Muscle of leg (tissue), 3 donors: ENCODE measurements at regions not wholly inside any gene's neighbourhood (a gene's known extent, or its start where the extent isn't known, plus 50 kb on each side); places are given as distances from the start of the nearest gene placed in this dataset.
"Not testable (repeated sequence)": the region's sequence is repeated elsewhere in the genome, so short reads cannot be mapped to it uniquely, and the experiment has no call there.

Source experiments
- DNase-seq: peaks from one replicate; pipeline ENCODE4 v3.0.0; 2013
- H3K27ac ChIP-seq: one replicate; pipeline ENCODE4 v1.5.1; 2013; ENCODE audit warnings: mild to moderate bottlenecking, low read length, control low read depth
- H3K27me3 ChIP-seq: one replicate; pipeline ENCODE4 v1.6.1; 2013; ENCODE audit warnings: low read length; ENCODE audit not compliant: control insufficient read depth, insufficient read depth
- H3K36me3 ChIP-seq: one replicate; pipeline ENCODE4 v1.6.1; 2013; ENCODE audit warnings: low read length; ENCODE audit not compliant: control insufficient read depth, insufficient read depth
- H3K4me1 ChIP-seq: one replicate; pipeline ENCODE4 v1.6.1; 2013; ENCODE audit warnings: low read length; ENCODE audit not compliant: control insufficient read depth, insufficient read depth
- H3K4me3 ChIP-seq: one replicate; pipeline ENCODE4 v1.5.1; 2013; ENCODE audit warnings: low read length, control low read depth
- H3K9me3 ChIP-seq: replicated peaks from 2 replicates; pipeline ENCODE4 v1.6.1; 2013; ENCODE audit warnings: low read depth, low read length; ENCODE audit not compliant: control insufficient read depth
- WGBS: methylation state at CpG from one replicate; pipeline ENCODE4 v1.1.5; 2013; ENCODE audit warnings: missing lambda C conversion rate; ENCODE audit not compliant: insufficient coverage; 5-methylcytosine and 5-hydroxymethylcytosine counted together

DNA sequence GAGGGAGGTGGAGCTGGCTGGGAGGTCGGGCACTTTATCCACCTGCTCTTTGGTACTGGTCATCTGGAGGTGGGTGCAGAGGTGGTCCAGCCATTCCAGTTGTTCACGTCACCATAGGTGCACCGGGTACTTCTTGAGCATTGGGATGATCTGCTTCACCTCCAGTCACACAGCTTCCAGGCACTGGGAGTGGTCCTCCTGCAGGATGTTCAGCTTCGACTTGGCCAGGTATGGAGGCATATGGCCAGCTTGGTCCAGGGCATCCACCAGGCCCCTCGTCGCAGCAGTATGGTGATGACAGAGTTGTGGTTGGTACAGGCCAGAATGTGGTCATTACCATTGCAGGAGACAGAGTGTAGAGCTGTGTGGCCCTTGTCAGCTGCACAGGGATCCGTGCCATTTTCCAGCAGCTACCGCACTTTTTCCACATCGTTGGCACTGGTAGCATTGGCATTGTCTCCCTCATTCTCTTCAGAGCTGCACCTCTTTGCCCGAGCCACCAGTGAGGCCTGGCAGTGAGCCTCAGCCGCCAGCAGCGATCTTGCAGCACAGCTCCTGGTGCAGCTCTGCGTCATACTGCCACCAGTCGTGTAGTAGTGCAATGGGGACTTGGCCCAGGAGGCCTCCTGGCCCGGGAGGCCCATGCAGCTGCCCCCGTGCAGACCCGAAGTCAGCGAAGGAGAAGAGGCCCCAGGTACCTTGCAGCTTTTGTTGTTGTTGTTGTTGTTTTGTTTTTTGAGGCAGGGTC is 150.9 kb downstream of the ZNF22 start:
- no peaks in the 10 kb centered on the region for H3K9me3 ChIP-seq
- H3K4me3 ChIP-seq: no peak overlapping the region
- WGBS: 87% methylated on average over 13 of the region's 18 CpGs
- DNase-seq: no peak
- no peaks in the 10 kb centered on the region for H3K36me3 ChIP-seq
- H3K4me1 ChIP-seq: no peaks in the 10 kb centered on the region
- H3K27me3 ChIP-seq: no peaks in the 10 kb centered on the region
- no peak overlapping the region for H3K27ac ChIP-seq

- Histone ChIP-seq H3K9me3 (no peaks in the 10 kb centered on the region), H3K4me3 (no peak overlapping the region), H3K36me3 (no peaks in the 10 kb centered on the region), H3K4me1 (no peaks in the 10 kb centered on the region), H3K27ac (no peak overlapping the region), H3K27me3 (no peaks in the 10 kb centered on the region)
- DNase-seq: no peak
- 67% methylated on average over 1 of the region's 3 CpGs for WGBS
Observed at GRCh38 chr10:45152726-45153125, 152.0 kb downstream of the ZNF22 start.

- no peaks in the 10 kb centered on the region for H3K36me3 ChIP-seq
- 84% methylated on average over 2 of the region's 3 CpGs for WGBS
- H3K4me1 ChIP-seq: no peaks in the 10 kb centered on the region
- no peak for DNase-seq
- no peaks in the 10 kb centered on the region for H3K9me3 ChIP-seq
- H3K27ac ChIP-seq: no peak overlapping the region
- no peaks in the 10 kb centered on the region for H3K27me3 ChIP-seq
- no peak overlapping the region for H3K4me3 ChIP-seq
Observed at GRCh38 chr10:45154502-45154901, 153.8 kb downstream of the ZNF22 start.

DNA sequence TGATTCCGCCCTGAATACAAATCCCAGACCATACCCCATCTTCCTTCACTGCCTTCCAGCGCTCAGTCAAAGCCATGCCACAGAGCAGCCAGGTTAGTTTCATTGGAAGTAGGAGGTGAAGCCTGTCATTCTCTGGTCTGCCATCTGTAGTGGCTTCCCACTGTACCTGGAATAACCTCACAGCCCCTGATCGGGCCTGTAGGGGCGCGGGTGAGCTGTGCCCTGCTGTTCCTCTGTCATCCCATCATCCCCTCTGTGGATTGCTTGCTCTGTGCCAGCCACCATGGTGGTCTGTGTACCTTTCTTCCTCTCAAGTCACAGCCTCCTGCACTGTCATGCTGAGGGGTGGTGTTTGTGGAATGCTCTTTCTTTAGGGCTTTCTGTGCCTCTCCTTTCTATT is 155.1 kb downstream of the ZNF22 start:
- Histone ChIP-seq H3K9me3 (no peaks in the 10 kb centered on the region), H3K4me3 (no peak overlapping the region), H3K36me3 (no peaks in the 10 kb centered on the region), H3K4me1 (no peaks in the 10 kb centered on the region), H3K27ac (no peak overlapping the region), H3K27me3 (no peaks in the 10 kb centered on the region)
- WGBS: 90% methylated on average over 2 of the region's 5 CpGs
- DNase-seq: no peak

GRCh38 chr10:45160271-45160670 is 155.1 kb downstream of the OR13A1 start:
- WGBS: no CpG with 5 or more reads among the region's 1 CpG
- H3K9me3 ChIP-seq: no peaks in the 10 kb centered on the region
- no peaks in the 10 kb centered on the region for H3K36me3 ChIP-seq
- H3K27me3 ChIP-seq: no peaks in the 10 kb centered on the region
- no peak overlapping the region for H3K4me3 ChIP-seq
- no peak overlapping the region for H3K27ac ChIP-seq
- no peaks in the 10 kb centered on the region for H3K4me1 ChIP-seq
- no peak for DNase-seq

DNA sequence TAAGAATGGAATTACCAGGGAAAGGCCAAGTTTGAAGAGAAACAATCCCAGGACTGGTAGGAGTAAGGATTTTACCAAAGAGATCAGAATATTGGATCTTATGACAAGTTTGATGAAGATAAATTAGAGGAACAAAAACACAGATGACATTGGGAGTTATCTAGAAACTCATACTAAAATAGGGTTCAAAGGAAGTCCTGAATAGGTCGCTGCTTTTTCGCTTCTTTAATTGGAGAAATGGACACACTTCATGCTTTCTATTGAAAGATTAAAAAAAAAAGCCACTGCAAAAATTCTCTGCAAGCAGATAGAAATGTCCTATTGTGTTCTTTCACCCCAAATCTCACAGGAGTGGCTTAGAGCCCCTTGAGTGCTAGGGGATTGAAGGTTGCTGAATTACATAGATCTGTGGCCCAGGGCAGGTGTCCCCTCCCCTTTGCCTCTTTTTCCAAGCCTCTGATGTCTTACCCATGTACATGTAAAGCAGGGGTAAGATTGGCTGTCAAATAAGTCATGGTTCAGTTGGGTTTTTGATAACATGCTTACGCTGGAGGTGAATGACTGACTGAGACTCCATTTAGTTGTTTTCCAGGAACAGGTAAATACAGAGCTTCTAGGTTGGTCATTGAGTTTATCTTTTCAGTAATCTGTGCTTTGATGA is 152.0 kb downstream of the OR13A1 start:
- Histone ChIP-seq H3K27ac (no peak overlapping the region), H3K4me1 (no peaks in the 10 kb centered on the region), H3K27me3 (no peaks in the 10 kb centered on the region), H3K9me3 (no peaks in the 10 kb centered on the region), H3K4me3 (no peak overlapping the region), H3K36me3 (no peaks in the 10 kb centered on the region)
- 88% methylated on average over 1 of the region's 3 CpGs for WGBS
- no peak for DNase-seq

DNA sequence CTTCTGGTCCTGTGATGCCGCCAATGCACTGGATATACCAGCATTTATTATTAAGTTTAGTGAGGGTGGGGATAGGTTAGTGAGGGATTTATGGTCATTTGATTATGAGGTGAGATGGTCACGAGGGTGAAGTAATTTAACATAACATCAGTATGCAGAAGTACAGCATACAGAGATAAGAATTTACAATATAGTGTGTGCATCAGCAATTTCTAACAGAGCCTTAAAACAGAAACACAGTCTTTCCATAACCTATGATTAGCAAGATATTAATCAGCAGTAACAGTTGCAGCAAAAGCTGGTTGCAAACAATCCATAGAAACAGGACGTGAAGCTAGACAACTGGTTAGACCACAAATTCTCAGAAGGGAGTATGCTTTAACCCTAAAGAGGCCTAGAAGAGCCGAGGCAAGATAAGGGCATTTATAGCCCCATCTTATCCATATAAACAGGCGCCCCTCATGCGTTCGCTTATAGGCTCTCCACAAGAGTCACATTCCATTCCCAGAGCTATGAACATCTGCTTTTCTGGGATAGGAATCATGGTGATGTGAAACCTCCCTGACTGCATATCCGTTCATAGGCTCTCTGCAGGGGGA is 139.8 kb downstream of the OR13A1 start:
- not testable (repeated sequence) for H3K27me3 ChIP-seq, H3K9me3 ChIP-seq, H3K36me3 ChIP-seq, H3K4me3 ChIP-seq, H3K4me1 ChIP-seq, H3K27ac ChIP-seq, DNase-seq
- WGBS: no CpG with 5 or more reads among the region's 8 CpGs

GRCh38 chr10:45179691-45180090 is 135.7 kb downstream of the OR13A1 start:
- Histone ChIP-seq H3K9me3 (no peaks in the 10 kb centered on the region), H3K4me3 (no peak overlapping the region), H3K4me1 (peaks cover 3% of the 10 kb centered on the region), H3K27ac (no peak overlapping the region), H3K36me3 (no peaks in the 10 kb centered on the region), H3K27me3 (no peaks in the 10 kb centered on the region)
- 61% methylated on average over 12 of the region's 13 CpGs for WGBS
- DNase-seq: peak; percentile 68

DNA sequence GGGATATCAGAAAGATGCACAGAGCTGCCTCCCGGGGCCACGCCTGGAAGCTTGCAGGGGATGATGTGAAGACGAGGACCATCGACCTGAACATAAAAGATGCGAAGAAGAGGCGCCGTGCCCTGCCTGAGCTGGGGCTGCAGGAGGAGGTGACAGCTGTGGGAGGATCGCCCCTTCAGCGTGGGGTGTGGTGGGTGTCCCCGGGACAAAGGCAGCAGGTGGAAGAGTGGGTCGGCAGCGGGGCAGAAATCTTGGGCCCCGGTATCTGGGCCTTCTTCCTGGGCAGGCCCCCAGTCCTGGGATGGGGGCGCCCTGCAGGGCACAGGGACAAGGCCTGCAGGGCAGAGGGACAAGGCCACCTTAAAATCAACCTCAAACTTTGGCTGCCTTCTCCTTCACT is 134.9 kb downstream of the OR13A1 start:
- Histone ChIP-seq H3K36me3 (no peaks in the 10 kb centered on the region), H3K27ac (no peak overlapping the region), H3K4me3 (no peak overlapping the region), H3K27me3 (no peaks in the 10 kb centered on the region), H3K4me1 (peaks cover 3% of the 10 kb centered on the region), H3K9me3 (no peaks in the 10 kb centered on the region)
- DNase-seq: no peak
- 96% methylated on average over 7 of the region's 14 CpGs for WGBS

- Histone ChIP-seq H3K9me3 (no peaks in the 10 kb centered on the region), H3K27me3 (no peaks in the 10 kb centered on the region), H3K36me3 (no peaks in the 10 kb centered on the region), H3K27ac (no peak overlapping the region), H3K4me3 (no peak overlapping the region), H3K4me1 (peaks cover 3% of the 10 kb centered on the region)
- WGBS: 72% methylated on average over 18 of the region's 19 CpGs
- DNase-seq: peak; percentile 61
Observed at GRCh38 chr10:45180946-45181875, 134.2 kb downstream of the OR13A1 start.
